GM12873 (cell line): ENCODE measurements at regions not wholly inside any gene's neighbourhood (a gene's known extent, or its start where the extent isn't known, plus 50 kb on each side); places are given as distances from the start of the nearest gene placed in this dataset.

Experiments used
- CTCF ChIP-seq: IDR thresholded peaks from 2 replicates; pipeline ENCODE4 v1.5.1; 2012; ENCODE audit warnings: low read depth, mild to moderate bottlenecking, moderate library complexity, low read length, control low read depth; ENCODE audit not compliant: insufficient read depth; ENCODE audit errors: missing control alignments

GRCh38 chr5:109989161-109989560 is 299.4 kb downstream of the MAN2A1 start:
- no peak for TF ChIP-seq CTCF

- no peak for TF ChIP-seq CTCF
Observed at GRCh38 chr5:109989994-109990722, 300.4 kb downstream of the MAN2A1 start.

GRCh38 chr5:109990723-109991359 is 301.1 kb downstream of the MAN2A1 start:
- no peak for TF ChIP-seq CTCF

GRCh38 chr5:109992264-109992915 is 302.7 kb downstream of the MAN2A1 start:
- TF ChIP-seq CTCF: no peak

GRCh38 chr5:109994135-109994534 is 304.4 kb downstream of the MAN2A1 start:
- no peak for TF ChIP-seq CTCF

GRCh38 chr5:109996246-109996645 is 306.5 kb downstream of the MAN2A1 start:
- TF ChIP-seq CTCF: no peak

- TF ChIP-seq CTCF: no peak
Observed at GRCh38 chr5:109997161-109997560, 307.4 kb downstream of the MAN2A1 start.
